GM23248 (cell line): ENCODE measurements at regions not wholly inside any gene's neighbourhood (a gene's known extent, or its start where the extent isn't known, plus 50 kb on each side); places are given as distances from the start of the nearest gene placed in this dataset.

ENCODE experiments used
- EZH2 ChIP-seq: fragments of 200-600 bp; sonication (generic); IDR thresholded peaks from 2 replicates; pipeline ENCODE4 v1.6.1; 2018; ENCODE audit warnings: antibody characterized with exemption, mild to moderate bottlenecking; ENCODE audit not compliant: insufficient read depth, poor library complexity, severe bottlenecking
- EZH2phosphoT487 ChIP-seq: fragments of 200-600 bp; sonication (generic); IDR thresholded peaks from 2 replicates; pipeline ENCODE4 v1.6.1; 2018; ENCODE audit warnings: antibody characterized with exemption, moderate library complexity, mild to moderate bottlenecking, low read depth; ENCODE audit not compliant: insufficient read depth

GRCh38 chr3:187916072-187916471 is 170.8 kb upstream of the BCL6 start:
- TF ChIP-seq EZH2 = no peak
- no peak for TF ChIP-seq EZH2phosphoT487
